ENCODE measurements at regions not wholly inside any gene's neighbourhood (a gene's known extent, or its start where the extent isn't known, plus 50 kb on each side); places are given as distances from the start of the nearest gene placed in this dataset.
A peak's percentile ranks its signal among the peaks of the same experiment; 100 is the strongest.

GRCh38 chr4:144465546-144465945, 180.4 kb upstream of the HHIP start:
- H3K4me3 ChIP-seq (replicated peaks in 1 of 2; ENCODE audit: low read depth in 2 of 2, low read length in 2 of 2) = no peak overlapping the region
- DNase-seq (ENCODE audit: low read depth in 2 of 2) = no peak
- TF ChIP-seq CTCF (IDR thresholded peaks at IDR 0.05; ENCODE audit: low read depth, low read length) = no peak

GRCh38 chr4:144480068-144480467, 165.9 kb upstream of the HHIP start:
- no peak for TF ChIP-seq CTCF (IDR thresholded peaks at IDR 0.05; ENCODE audit: low read depth, low read length)
- H3K4me3 ChIP-seq (replicated peaks in 1 of 2; ENCODE audit: low read depth in 2 of 2, low read length in 2 of 2) = no peak overlapping the region
- no peak for DNase-seq (ENCODE audit: low read depth in 2 of 2)

GRCh38 chr4:144489831-144490230, 156.1 kb upstream of the HHIP start:
- TF ChIP-seq CTCF (IDR thresholded peaks at IDR 0.05; ENCODE audit: low read depth, low read length) = no peak
- DNase-seq (ENCODE audit: low read depth in 2 of 2) = no peak

GRCh38 chr4:144494280-144494679, 151.7 kb upstream of the HHIP start:
- peak; percentile 8 to 11 for DNase-seq (ENCODE audit: low read depth in 2 of 2)
- no peak overlapping the region for H3K4me3 ChIP-seq (replicated peaks in 1 of 2; ENCODE audit: low read depth in 2 of 2, low read length in 2 of 2)
- TF ChIP-seq CTCF (IDR thresholded peaks at IDR 0.05; ENCODE audit: low read depth, low read length) = no peak

More at GRCh38 chr4:144489831-144490230, 156.1 kb upstream of the HHIP start:
- no peak overlapping the region for H3K4me3 ChIP-seq (replicated peaks in 1 of 2; ENCODE audit: low read depth in 2 of 2, low read length in 2 of 2)

GRCh38 chr4:144495944-144496343, 150.0 kb upstream of the HHIP start:
- no peak for TF ChIP-seq CTCF (IDR thresholded peaks at IDR 0.05; ENCODE audit: low read depth, low read length)
- no peak for DNase-seq (ENCODE audit: low read depth in 2 of 2)
- H3K4me3 ChIP-seq (replicated peaks in 1 of 2; ENCODE audit: low read depth in 2 of 2, low read length in 2 of 2) = no peak overlapping the region

- TF ChIP-seq CTCF (IDR thresholded peaks at IDR 0.05; ENCODE audit: low read depth, low read length) = no peak
- DNase-seq (ENCODE audit: low read depth in 2 of 2) = no peak
- no peak overlapping the region for H3K4me3 ChIP-seq (replicated peaks in 1 of 2; ENCODE audit: low read depth in 2 of 2, low read length in 2 of 2)
These were observed 146.2 kb upstream of the HHIP start for GRCh38 chr4:144499777-144500176.

GRCh38 chr4:144501231-144501780, 144.7 kb upstream of the HHIP start:
- no peak overlapping the region for H3K4me3 ChIP-seq (replicated peaks in 1 of 2; ENCODE audit: low read depth in 2 of 2, low read length in 2 of 2)
- TF ChIP-seq CTCF (IDR thresholded peaks at IDR 0.05; ENCODE audit: low read depth, low read length) = no peak

More at GRCh38 chr4:144501231-144501780, 144.7 kb upstream of the HHIP start:
- peak in 1 of 2 donors; percentile 46 for DNase-seq (ENCODE audit: low read depth in 2 of 2)

Data from cardiac fibroblast (primary cell).